WERI-Rb-1 (cell line): ENCODE measurements at regions not wholly inside any gene's neighbourhood (a gene's known extent, or its start where the extent isn't known, plus 50 kb on each side); places are given as distances from the start of the nearest gene placed in this dataset.

Experiments used
- DNase-seq: peaks from one replicate; pipeline ENCODE4 v3.0.0-alpha.2; 2020
- H3K27ac ChIP-seq: fragments of 250-450 bp; sonication (Bioruptor Pico); 2 replicates; pipeline ENCODE4 v1.5.1; 2020; ENCODE audit warnings: mild to moderate bottlenecking, moderate library complexity
- H3K27me3 ChIP-seq: fragments of 250-450 bp; sonication (Bioruptor Pico); 2 replicates; pipeline ENCODE4 v1.5.1; 2021; ENCODE audit warnings: mild to moderate bottlenecking, low read depth, moderate library complexity; ENCODE audit not compliant: insufficient read depth, severe bottlenecking
- H3K36me3 ChIP-seq: fragments of 250-450 bp; sonication (Bioruptor Pico); 2 replicates; pipeline ENCODE4 v1.5.1; 2020; ENCODE audit warnings: mild to moderate bottlenecking, moderate library complexity
- H3K4me3 ChIP-seq: 2 replicates; pipeline ENCODE4 v1.5.1; 2011; ENCODE audit warnings: low read depth, mild to moderate bottlenecking, control low read depth, low read length
- H3K9me3 ChIP-seq: fragments of 250-450 bp; sonication (Bioruptor Pico); 2 replicates; pipeline ENCODE4 v1.5.1; 2021; ENCODE audit warnings: mild to moderate bottlenecking, moderate library complexity; ENCODE audit not compliant: severe bottlenecking
- CTCF ChIP-seq: IDR thresholded peaks from 2 replicates; pipeline ENCODE4 v1.5.1; 2011; ENCODE audit warnings: low read depth, mild to moderate bottlenecking, control low read depth, inconsistent platforms, low read length

DNA sequence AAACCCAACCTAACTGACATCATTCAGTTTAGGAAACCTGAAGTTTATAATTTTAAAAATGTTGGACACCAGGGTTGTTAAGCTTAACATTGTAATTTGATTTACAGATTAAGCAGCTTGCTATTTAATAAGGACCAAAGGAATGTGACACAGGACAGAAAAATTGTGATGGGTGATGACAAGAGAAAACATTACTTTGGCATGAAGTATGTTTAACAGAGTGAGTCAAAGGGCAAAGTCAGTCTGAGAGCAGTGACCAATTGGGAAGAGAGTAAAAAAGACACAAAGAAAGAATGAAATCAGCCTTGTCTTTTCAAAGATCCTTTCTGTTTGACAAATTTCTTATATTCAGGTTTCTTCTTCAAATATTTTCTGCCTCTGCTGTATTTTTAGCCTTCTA, 1301.6 kb downstream of the SI start:
- Histone ChIP-seq H3K36me3 (no peaks in the 10 kb centered on the region), H3K27me3 (no peaks in the 10 kb centered on the region), H3K27ac (no peak overlapping the region), H3K9me3 (peaks cover 3% of the 10 kb centered on the region), H3K4me3 (no peak overlapping the region)
- no peak for TF ChIP-seq CTCF
- no peak for DNase-seq

DNA sequence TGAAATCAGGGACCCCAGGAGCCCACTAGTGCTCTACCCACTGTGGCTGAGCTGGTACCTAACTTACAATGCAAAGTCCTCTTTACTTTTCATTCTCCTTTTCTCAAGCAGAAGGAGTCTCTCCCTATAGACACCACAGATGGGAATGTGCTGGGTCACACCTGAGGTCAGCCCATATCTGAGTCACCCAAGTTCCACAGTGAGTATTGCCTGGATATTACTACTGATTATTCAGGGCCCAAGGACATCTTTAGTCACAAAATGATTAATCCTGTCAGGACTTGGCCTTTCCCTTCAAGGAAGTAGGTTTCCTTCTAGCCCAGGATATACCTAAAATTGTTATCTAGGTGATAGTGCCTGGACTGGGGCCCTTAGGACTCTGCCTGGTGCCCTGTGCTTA, 1305.2 kb downstream of the SI start:
- H3K4me3 ChIP-seq, result no peak overlapping the region
- no peak overlapping the region for H3K27ac ChIP-seq
- TF ChIP-seq CTCF, result no peak
- H3K36me3 ChIP-seq, result no peaks in the 10 kb centered on the region
- peaks cover 3% of the 10 kb centered on the region for H3K9me3 ChIP-seq
- H3K27me3 ChIP-seq, result no peaks in the 10 kb centered on the region
- DNase-seq, result no peak

- H3K9me3 ChIP-seq, result no peaks in the 10 kb centered on the region
- H3K27me3 ChIP-seq, result no peaks in the 10 kb centered on the region
- no peak for DNase-seq
- H3K27ac ChIP-seq, result no peak overlapping the region
- no peak for TF ChIP-seq CTCF
- H3K36me3 ChIP-seq, result no peaks in the 10 kb centered on the region
- no peak overlapping the region for H3K4me3 ChIP-seq
These were observed 1310.2 kb downstream of the SI start for GRCh38 chr3:163768048-163768447.

DNA sequence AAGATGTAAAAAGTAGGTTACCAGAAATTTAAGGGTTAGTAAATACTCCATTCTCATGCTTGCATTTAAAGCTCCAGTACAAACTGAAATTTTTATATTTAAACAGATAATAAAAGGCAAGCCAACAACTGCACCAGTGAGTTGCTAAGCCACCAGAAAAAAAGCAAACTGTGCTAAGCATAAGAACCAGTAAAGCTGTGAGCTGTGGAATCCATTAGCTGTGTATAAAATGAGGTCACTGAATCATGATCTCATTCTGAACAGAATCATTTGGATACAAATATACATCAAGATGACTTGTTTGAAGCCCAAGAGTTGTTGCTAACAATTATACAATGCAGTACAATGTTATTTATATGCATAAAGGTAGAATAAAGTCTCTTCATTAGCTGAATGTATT, 1312.2 kb downstream of the SI start:
- no peaks in the 10 kb centered on the region for H3K36me3 ChIP-seq
- no peak for TF ChIP-seq CTCF
- no peak overlapping the region for H3K4me3 ChIP-seq
- DNase-seq, result no peak
- no peaks in the 10 kb centered on the region for H3K27me3 ChIP-seq
- H3K27ac ChIP-seq, result no peak overlapping the region
- no peaks in the 10 kb centered on the region for H3K9me3 ChIP-seq

DNA sequence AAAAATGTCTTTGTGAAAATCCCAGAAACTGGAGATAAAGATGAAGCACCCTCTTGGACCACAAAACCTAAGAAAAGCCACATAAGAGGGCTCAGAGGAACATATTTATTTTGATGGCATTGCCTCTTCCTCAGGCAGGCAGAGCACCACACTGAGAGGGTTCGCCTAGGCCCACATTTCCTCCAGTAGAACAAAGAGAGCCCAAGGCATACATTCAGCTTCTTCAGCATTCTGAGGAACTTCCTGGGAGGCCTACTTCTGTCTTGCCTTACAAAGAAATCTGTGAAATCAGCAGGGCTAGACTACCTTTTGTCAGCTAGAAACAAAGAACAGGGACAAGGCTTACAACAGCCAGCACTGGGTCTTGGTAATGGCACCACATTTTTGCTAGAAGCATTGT, 1325.3 kb downstream of the SI start:
- Histone ChIP-seq H3K36me3 (no peaks in the 10 kb centered on the region), H3K9me3 (no peaks in the 10 kb centered on the region), H3K27ac (no peak overlapping the region), H3K27me3 (no peaks in the 10 kb centered on the region), H3K4me3 (no peak overlapping the region)
- DNase-seq, result no peak
- TF ChIP-seq CTCF, result no peak

GRCh38 chr3:163745204-163745603, 1333.1 kb downstream of the SI start:
- Histone ChIP-seq H3K9me3 (no peaks in the 10 kb centered on the region), H3K4me3 (no peak overlapping the region)
- TF ChIP-seq CTCF, result no peak

More at GRCh38 chr3:163745204-163745603, 1333.1 kb downstream of the SI start:
- Histone ChIP-seq H3K27me3 (no peaks in the 10 kb centered on the region), H3K36me3 (no peaks in the 10 kb centered on the region), H3K27ac (no peak overlapping the region)
- DNase-seq, result no peak
